ELR (cell line): ENCODE measurements at regions not wholly inside any gene's neighbourhood (a gene's known extent, or its start where the extent isn't known, plus 50 kb on each side); places are given as distances from the start of the nearest gene placed in this dataset.

Source experiments
- DNase-seq: peaks from one replicate; pipeline ENCODE4 v3.0.0-alpha.2; 2015; ENCODE audit warnings: low read depth

GRCh38 chr9:13596383-13596970 is 317.0 kb upstream of the MPDZ start:
- DNase-seq, result no peak

DNA sequence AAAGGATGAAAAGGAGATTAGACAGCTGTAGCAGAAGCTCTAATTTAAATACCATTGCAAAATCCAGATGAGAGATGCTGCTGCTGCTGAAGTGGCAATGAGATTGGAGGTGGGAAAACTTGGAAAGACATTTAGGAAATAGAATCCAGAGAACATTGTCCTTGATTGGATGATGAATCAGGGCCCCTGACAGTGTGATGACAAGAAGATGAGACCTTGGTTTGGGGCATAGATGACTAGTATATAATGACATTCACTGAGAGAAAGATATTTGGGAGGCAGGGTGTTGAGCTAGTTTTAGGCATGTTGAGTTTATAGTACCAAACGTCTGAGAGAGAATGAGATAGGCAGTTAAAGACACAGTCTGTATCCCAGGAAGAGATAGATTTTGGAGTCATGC is 311.5 kb upstream of the MPDZ start:
- no peak for DNase-seq

GRCh38 chr9:13589034-13589737 is 309.7 kb upstream of the MPDZ start:
- no peak for DNase-seq

- DNase-seq, result no peak
Measured at GRCh38 chr9:13588151-13589033, 308.9 kb upstream of the MPDZ start.

- no peak for DNase-seq
Measured at GRCh38 chr9:13587571-13587970, 308.1 kb upstream of the MPDZ start.

DNA sequence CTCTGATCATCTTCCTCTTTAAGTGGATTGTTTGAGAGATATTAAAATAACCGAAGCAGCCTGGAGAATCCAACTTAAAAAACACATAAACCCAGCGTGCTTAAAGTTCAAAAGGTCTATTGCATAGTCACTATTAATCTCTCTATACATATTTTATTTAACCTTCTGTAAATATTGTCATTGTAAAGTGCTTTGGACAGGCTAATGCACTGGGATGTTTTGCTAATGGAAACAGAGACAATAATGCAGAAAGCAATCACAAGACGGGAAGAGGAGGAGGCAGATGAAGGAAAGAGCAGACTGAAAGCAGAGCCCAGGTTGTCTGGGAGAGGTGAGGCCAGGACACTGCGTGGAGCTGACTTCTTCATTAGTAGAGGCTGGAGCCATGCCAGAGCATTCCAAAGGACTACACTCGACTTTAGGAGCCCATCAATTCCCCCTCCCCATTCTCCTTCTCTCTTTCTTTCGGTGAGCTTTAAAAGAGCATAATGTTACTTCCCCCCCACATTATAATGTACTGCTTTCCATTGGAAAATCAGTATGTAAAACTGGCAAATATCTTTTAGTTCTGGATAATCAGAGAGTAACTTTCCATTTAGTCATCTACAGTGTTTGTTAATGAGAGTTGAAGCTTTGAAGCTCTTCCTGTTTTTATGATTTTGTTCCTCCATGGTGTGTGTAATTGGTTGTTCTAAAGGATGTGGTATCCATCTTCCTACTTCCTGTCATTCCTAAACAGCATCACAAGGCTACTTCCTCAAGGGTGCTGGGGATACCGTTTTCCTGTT is 307.3 kb upstream of the MPDZ start:
- DNase-seq, result no peak

GRCh38 chr9:13580760-13581159 is 301.3 kb upstream of the MPDZ start:
- no peak for DNase-seq

GRCh38 chr9:13580131-13580530 is 300.6 kb upstream of the MPDZ start:
- DNase-seq, result no peak

GRCh38 chr9:13576101-13576500 is 296.6 kb upstream of the MPDZ start:
- DNase-seq, result no peak

DNA sequence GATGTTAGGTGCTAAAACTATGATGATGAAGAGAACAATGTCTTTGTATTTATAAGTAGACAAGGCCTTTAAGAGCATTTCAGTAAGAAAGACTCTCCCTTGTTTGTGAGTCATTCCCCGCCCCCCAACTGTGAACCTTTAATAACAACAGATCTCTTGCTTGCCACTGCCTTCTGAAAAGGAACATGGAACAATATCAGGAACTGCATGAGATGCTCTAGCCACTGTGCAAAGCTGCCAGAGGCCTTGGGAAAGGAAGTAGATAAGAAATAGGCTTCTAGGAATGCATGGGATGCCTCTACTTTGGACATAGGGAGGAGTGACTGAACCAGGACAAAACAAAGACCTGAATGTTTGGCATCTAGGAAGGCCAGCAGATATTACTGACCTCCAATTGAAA is 296.1 kb upstream of the MPDZ start:
- no peak for DNase-seq

DNA sequence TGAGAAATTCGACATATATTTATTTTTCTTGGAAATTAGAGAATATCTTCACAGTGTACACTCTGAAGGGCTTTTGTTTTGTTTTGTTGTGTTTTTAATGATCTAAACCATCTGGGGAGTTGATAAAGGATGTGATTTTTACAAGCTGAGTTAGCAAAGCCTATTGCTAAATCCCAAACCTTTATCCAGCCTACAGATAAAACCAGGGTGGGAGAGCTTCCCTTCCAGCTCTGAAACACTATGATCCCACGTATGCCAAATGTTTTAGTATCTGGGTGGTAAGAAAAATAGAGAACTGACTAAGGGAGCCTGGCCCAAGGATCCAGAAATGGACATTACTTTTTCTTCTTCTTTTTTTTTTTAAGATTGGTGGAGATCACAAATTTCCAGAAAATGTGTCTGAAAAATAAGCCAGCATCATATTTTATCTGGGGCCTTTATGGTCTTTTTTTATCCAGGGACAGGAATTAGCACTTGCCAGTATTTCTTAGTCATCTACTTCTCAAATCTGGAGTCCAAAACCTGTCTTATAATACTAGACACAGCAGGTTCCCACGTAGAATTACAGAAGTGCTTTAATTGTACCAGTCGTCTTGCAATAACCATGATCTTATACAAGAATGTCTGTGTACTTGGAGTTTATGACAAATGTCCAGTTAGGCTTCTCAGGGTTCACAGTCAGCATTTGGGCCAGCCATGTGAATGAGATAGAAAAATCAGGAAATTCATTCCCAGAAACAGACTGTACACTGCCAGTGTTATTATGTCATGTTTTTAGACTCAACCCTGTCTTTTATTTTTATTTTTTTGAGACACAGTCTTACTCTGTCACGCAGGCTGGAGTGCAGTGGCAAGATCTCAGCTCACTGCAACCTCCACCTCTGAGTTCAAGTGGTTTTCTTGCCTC is 290.8 kb upstream of the MPDZ start:
- DNase-seq, result no peak

DNA sequence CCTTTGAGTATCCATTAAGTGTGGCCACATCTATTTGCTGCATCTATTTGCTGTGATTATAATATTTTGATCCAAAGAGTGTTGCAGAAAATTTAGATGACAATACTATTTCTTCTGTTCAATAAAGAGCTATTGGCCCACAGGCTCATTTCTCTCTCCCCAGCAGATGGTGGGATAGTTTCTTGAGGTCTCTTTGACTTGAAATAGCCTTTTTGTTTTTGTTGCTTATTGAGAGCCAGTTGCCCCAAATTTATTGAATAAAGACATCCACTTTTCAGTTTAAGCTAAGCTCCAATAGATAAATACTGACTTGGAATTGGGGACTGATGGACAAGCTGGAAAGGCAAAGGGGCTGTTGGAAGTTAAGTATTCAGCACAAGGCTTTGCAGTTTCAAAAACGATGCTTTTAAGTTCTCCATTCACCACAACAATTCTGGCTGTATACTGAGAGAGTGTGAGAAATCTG is 290.1 kb upstream of the MPDZ start:
- DNase-seq, result no peak

DNA sequence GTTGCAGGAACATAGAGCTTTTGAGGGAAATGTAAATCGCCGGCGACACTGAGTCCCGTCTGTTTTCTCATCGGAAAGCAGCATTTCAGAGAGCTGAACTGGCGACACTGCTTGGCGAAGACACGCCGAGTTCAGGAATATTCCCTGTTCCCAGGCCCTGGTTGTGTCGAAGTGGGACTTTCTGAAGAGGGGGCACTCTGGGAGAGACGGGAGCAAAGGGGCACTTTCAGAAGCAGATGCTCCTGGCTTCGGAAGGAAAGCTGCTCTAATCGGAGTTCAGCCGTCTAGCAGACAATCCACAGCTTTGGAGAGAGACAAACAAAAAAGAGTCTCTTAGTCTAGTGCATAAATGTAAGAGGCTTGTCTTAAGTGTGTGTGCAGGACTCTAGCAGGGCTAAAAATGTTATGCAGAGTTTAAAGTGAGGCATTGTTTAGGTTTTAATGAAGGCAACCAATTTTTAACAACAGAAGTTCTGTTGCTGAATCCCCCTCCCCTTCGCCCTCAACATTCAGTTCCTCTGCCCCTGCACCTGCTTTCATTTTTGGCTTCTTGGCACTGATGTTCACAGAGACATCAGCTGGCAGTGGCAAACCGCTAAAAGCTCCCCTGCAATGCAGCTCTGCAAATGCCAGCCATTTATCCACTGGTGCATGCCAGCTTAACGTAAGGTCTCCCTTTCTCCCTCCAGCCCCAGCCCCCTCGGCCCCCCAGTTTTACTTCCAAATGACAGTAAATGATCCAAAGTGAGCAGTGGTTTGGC is 289.5 kb upstream of the MPDZ start:
- DNase-seq, result no peak

GRCh38 chr9:13568405-13568804 is 288.9 kb upstream of the MPDZ start:
- DNase-seq, result no peak

DNA sequence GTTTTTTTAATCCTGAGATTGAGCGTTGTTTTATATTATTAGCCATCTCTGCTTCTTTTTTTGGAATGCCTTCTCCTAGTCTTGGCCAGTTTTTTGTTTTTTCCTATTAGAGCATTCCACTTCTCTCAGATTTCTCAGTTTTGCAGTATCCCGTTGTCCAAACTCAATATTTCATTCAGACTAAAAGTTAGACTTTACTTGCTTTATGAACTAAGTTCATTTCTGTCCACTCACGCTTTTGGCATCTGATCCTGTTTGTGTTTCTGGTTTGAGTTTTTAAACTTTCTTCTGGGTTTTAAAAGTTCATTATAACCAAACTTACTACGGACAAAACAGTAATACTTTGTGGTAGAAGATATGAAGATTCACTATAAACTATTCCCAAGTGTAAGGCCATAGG is 288.3 kb upstream of the MPDZ start:
- no peak for DNase-seq

DNA sequence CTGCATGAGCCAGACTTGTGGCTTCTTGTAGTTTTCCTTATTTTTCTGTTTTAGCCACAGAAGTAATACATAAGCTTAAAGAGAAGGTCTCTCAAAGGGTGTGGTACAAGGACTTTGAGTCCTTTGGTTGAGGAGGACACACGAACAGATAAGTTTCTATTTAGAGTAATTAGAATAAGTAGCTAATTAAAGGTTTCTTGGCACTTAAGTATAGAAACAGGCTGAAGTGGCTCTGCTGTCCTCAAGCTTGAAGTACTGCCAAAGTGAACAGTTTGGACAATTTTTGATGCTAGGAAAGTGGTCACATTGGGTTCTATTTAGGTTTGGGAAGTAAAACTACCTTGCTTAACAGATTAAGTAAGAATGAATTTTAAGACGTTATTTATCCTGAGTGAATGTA is 278.3 kb upstream of the MPDZ start:
- DNase-seq, result no peak

GRCh38 chr9:13556656-13557055 is 277.2 kb upstream of the MPDZ start:
- no peak for DNase-seq

DNA sequence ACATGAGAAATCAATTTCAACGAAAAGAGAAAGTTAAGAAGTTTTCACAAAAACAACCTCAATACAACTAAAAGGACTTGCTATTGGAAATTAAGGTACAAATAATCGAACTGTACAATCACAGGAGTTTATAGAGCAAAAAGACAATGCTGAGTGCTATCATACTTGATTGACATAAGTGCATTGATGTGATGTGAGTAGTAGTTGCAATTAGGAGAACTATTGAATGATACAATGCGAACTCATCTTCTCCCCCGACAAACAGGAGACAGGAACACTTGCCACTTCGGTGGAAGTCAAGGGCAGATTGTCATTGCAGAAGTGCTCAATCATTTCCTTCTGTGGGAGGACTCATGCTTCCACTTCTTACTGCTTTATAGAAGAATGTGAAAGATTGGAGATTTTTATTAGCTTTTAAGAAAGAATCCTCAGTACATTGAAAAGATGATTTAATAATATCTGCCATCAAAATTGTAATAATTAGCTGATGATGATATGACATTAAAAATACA is 276.6 kb upstream of the MPDZ start:
- no peak for DNase-seq

- DNase-seq, result no peak
Measured at GRCh38 chr9:13555516-13555915, 276.0 kb upstream of the MPDZ start.

DNA sequence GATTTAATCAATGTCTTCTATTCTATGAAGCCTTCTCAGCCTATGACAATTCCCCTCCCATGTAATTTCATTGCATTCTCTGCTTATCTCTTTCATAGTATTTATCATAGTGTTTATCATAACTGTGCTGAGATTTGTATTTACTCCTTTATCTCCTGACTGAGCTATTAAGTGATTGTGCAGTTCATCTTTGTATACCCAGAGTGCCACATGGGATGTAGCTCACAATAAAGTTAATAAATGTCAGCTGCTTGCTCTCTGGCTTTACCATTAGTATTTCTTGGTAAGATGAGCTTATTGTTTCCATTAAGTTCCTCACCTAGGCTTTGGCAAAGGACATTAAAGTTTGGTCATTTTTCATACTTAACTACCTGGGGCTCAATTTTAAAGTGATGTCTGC is 275.1 kb upstream of the MPDZ start:
- DNase-seq, result no peak
